ENCODE measurements at regions not wholly inside any gene's neighbourhood (a gene's known extent, or its start where the extent isn't known, plus 50 kb on each side); places are given as distances from the start of the nearest gene placed in this dataset.

- TF ChIP-seq YY1 (IDR thresholded peaks at IDR 0.05; ENCODE audit: insufficient read depth, insufficient read length) (no peak), ZNF274 (IDR thresholded peaks at IDR 0.05; ENCODE audit: low read depth, low read length) (no peak), SUZ12 (IDR thresholded peaks at IDR 0.05; ENCODE audit: extremely low read depth, insufficient read depth, insufficient read length) (no peak)
Measured at GRCh38 chr9:129437626-129438323, 183.1 kb downstream of the C9orf50 start.
